CD4-positive, CD25-positive, alpha-beta regulatory T cell (primary cell): ENCODE measurements at regions not wholly inside any gene's neighbourhood (a gene's known extent, or its start where the extent isn't known, plus 50 kb on each side); places are given as distances from the start of the nearest gene placed in this dataset.

ENCODE experiments used
- ATAC-seq, 2 donors: fragments of 150-1000 bp; cut with Tn5 transposase; one replicate each; pipeline ENCODE4 v1.10.0; 2021; ENCODE audit warnings: low read depth in 2 of 2, moderate number of reproducible peaks in 2 of 2, moderate library complexity in 1 of 2
- DNase-seq, 3 donors: peaks; one replicate each; pipeline versions ENCODE4 v3.0.0 to v3.0.0-alpha.2; 2012 to 2022; ENCODE audit warnings: mixed read lengths in 1 of 3
- H3K27ac ChIP-seq: one replicate; pipeline ENCODE4 v1.7.0; 2013; ENCODE audit warnings: mild to moderate bottlenecking, low read length; ENCODE audit not compliant: insufficient read depth, poor library complexity, severe bottlenecking
- H3K27me3 ChIP-seq: one replicate; pipeline ENCODE4 v1.7.0; 2013; ENCODE audit warnings: low read length; ENCODE audit not compliant: control insufficient read depth, insufficient read depth
- H3K36me3 ChIP-seq: one replicate; pipeline ENCODE4 v1.7.0; 2013; ENCODE audit warnings: mild to moderate bottlenecking, low read length, moderate library complexity; ENCODE audit not compliant: control insufficient read depth, insufficient read depth
- H3K4me1 ChIP-seq: 2 replicates; pipeline ENCODE4 v1.7.0; 2013; ENCODE audit warnings: mild to moderate bottlenecking, low read length; ENCODE audit not compliant: insufficient read depth, control insufficient read depth, poor library complexity, severe bottlenecking
- H3K4me3 ChIP-seq: one replicate; pipeline ENCODE4 v1.7.0; 2013; ENCODE audit warnings: low read depth, mild to moderate bottlenecking, low read length, moderate library complexity
- H3K9me3 ChIP-seq, 2 experiments: 1 replicate in 1 of 2; 2 replicates in 1 of 2; pipeline ENCODE4 v1.7.0; 2013; ENCODE audit warnings: low read length in 2 of 2, mild to moderate bottlenecking in 1 of 2, moderate library complexity in 1 of 2; ENCODE audit not compliant: control insufficient read depth in 2 of 2
- H3K27ac Mint-ChIP-seq, 3 donors: one replicate each; pipeline ENCODE4 v1.8.0; 2020 to 2022; ENCODE audit warnings: mild to moderate bottlenecking in 3 of 3, mixed read lengths in 3 of 3, moderate library complexity in 2 of 3
- H3K27me3 Mint-ChIP-seq: one replicate; pipeline ENCODE4 v1.8.0; 2022; ENCODE audit warnings: mild to moderate bottlenecking, mixed read lengths
- H3K36me3 Mint-ChIP-seq: one replicate; pipeline ENCODE4 v1.8.0; 2020; ENCODE audit warnings: mixed read lengths
- H3K4me1 Mint-ChIP-seq, 4 donors: one replicate each; pipeline ENCODE4 v1.8.0; 2020 to 2022; ENCODE audit warnings: mixed read lengths in 4 of 4, mild to moderate bottlenecking in 1 of 4
- H3K4me3 Mint-ChIP-seq, 4 donors: one replicate each; pipeline ENCODE4 v1.8.0; 2020 to 2022; ENCODE audit warnings: mild to moderate bottlenecking in 4 of 4, mixed read lengths in 4 of 4, moderate library complexity in 3 of 4
- H3K9me3 Mint-ChIP-seq, 7 donors: one replicate each; pipeline ENCODE4 v1.8.0; 2020 to 2022; ENCODE audit warnings: mixed read lengths in 7 of 7, mild to moderate bottlenecking in 3 of 7, moderate library complexity in 2 of 7

DNA sequence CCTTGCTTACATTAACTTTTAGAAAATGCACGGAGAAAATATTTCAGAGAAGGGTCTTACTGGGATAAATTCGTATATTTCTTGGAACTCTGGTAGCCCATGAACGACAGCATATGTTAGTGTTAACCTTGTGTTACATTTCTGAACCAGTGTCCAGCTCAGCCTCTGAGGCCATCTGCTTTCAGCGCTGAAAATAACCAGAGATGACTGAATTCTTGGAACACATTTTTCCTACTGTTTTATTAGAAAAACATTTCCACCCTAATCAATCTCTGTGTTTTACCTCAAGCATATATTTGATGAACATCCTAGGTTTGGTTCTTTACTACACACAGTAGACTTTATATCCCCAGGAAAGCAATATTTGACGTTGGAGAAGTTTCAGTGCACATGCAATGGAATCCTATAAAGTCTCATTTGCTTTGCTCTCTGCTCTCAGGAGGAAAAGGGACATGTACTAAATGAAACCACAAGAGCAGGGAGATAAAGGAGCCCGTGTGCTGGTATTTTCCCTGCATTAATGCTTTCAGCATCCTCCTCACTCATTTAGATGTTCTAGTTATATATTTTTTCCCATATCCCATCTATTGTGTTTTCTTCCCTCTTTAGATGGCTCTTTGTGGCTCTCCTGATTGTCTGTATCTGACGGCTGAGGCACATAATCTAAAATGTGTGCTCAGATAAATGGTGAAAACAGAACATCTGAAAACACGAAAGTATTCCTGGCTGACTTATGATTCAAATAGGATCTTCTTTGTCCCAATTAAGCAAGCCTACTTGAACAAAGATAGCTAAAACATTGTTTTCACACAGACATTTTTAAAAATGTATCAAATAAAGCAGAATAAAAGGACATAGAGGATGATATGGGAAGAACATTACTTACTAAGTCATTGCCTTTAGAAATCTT lies 151.7 kb upstream of the KCNMB2 start:
- Histone ChIP-seq H3K27me3 (no peaks in the 10 kb centered on the region), H3K4me3 (no peak overlapping the region), H3K4me1 (no peaks in the 10 kb centered on the region), H3K9me3 (no peaks in the 10 kb centered on the region), H3K27ac (no peak overlapping the region), H3K36me3 (no peaks in the 10 kb centered on the region)
- no peak overlapping the region for H3K27ac Mint-ChIP-seq
- H3K9me3 Mint-ChIP-seq, result no peaks in the 10 kb centered on the region
- H3K4me3 Mint-ChIP-seq, result no peak overlapping the region
- peaks cover 4% of the 10 kb centered on the region for H3K27me3 Mint-ChIP-seq
- H3K36me3 Mint-ChIP-seq, result no peaks in the 10 kb centered on the region
- DNase-seq (no peak), ATAC-seq (no peak)
- H3K4me1 Mint-ChIP-seq, result no peaks in the 10 kb centered on the region

DNA sequence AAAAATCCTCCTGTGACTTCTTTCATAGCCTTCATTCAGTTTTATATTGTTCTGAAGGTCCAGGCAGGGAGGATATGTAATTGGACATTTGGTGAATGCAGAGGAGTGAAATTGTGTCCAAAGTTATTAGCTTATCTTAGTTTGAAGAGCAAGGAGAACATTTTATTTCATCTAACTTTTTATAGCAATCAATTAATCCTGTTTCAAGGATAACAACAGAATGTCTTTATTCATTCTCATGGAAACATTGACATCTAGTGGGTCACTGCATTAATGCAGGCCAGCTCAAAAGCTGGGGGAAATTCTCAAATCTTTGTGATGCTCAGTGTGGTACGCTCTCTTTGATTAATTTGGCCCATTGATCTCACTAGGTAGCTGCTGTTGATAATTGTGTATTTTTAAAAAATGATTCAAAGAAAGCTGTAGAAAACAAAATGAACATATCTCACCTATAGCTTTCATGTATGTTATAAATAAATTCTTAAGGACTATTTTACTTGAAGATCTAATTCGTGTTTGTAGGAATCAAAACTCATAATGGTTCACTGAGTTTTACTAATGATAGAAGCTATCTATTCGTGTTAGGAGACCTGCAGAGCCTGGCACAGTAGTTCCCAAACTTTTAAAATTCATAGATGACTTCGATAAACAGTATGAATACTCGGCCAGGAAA lies 150.8 kb upstream of the KCNMB2 start:
- Histone ChIP-seq H3K4me3 (no peak overlapping the region), H3K9me3 (no peaks in the 10 kb centered on the region), H3K36me3 (no peaks in the 10 kb centered on the region), H3K27me3 (no peaks in the 10 kb centered on the region), H3K4me1 (no peaks in the 10 kb centered on the region), H3K27ac (no peak overlapping the region)
- Mint-ChIP-seq H3K27ac (no peak overlapping the region), H3K4me1 (no peaks in the 10 kb centered on the region), H3K9me3 (no peaks in the 10 kb centered on the region), H3K4me3 (no peak overlapping the region), H3K36me3 (no peaks in the 10 kb centered on the region), H3K27me3 (peaks cover 6% of the 10 kb centered on the region)
- ATAC-seq (peak in 1 of 2 donors; percentile 34), DNase-seq (peak in 2 of 3 donors; percentile 30 to 34)

DNA sequence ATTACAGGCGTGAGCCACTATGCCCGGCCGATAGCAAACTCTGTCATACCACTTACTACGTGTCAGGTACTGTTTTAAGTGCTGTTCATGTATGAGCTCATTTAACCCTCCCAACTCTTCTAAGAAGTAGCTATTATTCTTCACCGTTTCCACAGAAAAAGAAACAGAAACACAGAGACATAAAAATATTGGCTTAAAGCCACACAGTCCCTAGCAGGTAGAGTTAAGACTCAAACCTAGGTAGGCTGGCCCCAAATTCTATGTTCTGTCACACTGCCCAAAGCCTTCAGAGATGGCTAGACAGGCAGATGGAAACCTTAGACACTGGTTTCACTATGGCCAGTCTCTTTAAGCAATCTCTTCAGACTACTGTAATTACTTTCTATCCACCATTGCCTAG lies 149.8 kb upstream of the KCNMB2 start:
- no peak for ATAC-seq
- Histone ChIP-seq H3K4me3 (no peak overlapping the region), H3K27ac (no peak overlapping the region), H3K9me3 (no peaks in the 10 kb centered on the region), H3K36me3 (no peaks in the 10 kb centered on the region), H3K27me3 (no peaks in the 10 kb centered on the region), H3K4me1 (no peaks in the 10 kb centered on the region)
- DNase-seq, result peak in 1 of 3 donors; percentile 51
- H3K36me3 Mint-ChIP-seq, result no peaks in the 10 kb centered on the region
- no peak overlapping the region for H3K27ac Mint-ChIP-seq
- no peaks in the 10 kb centered on the region for H3K4me1 Mint-ChIP-seq
- no peak overlapping the region for H3K4me3 Mint-ChIP-seq
- no peaks in the 10 kb centered on the region for H3K9me3 Mint-ChIP-seq
- peaks cover 6% of the 10 kb centered on the region for H3K27me3 Mint-ChIP-seq

DNA sequence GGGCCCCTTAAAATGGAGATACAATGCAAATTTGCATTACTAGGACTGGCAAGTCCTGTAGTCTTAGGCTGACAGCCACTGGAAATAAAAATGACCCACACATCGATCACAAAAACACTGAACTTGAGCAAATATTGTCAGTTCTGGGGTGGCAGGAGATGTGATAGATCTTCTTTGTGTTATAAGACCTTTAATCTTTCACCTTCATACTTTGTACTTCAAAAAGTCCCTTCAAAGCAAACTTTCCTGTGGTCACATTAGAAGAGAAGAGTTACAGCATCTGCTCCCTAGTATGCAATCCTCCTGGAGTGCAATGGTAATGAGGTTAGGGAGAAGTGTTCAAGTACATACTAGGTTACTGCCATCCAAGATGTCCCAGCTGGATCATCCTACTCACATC lies 149.4 kb upstream of the KCNMB2 start:
- Histone ChIP-seq H3K27ac (no peak overlapping the region), H3K9me3 (no peaks in the 10 kb centered on the region), H3K27me3 (no peaks in the 10 kb centered on the region), H3K4me1 (no peaks in the 10 kb centered on the region), H3K36me3 (no peaks in the 10 kb centered on the region), H3K4me3 (no peak overlapping the region)
- H3K4me3 Mint-ChIP-seq, result no peak overlapping the region
- no peaks in the 10 kb centered on the region for H3K4me1 Mint-ChIP-seq
- H3K27ac Mint-ChIP-seq, result no peak overlapping the region
- no peak for DNase-seq
- H3K27me3 Mint-ChIP-seq, result peaks cover 6% of the 10 kb centered on the region
- no peaks in the 10 kb centered on the region for H3K9me3 Mint-ChIP-seq
- no peaks in the 10 kb centered on the region for H3K36me3 Mint-ChIP-seq
- ATAC-seq, result no peak

DNA sequence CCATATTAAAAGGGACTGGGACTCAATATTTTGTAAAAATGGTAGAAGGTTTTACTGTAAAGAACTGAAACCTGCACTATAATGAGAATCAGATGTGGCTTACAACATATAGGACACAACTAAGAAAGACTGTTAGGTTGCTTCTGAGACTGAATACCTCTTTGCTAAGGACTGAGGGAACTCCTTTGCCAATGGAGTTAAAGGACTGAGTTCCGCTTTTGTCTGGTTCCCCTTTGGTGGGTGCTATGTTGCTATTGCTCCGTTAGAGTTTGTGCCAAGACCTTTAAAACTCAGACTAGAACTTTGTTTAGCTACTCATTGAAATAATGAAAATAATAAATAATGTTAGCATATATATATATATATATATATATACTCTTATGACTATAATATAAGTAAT lies 147.8 kb upstream of the KCNMB2 start:
- Mint-ChIP-seq H3K4me1 (no peaks in the 10 kb centered on the region), H3K36me3 (no peaks in the 10 kb centered on the region), H3K27me3 (peaks cover 6% of the 10 kb centered on the region), H3K27ac (no peak overlapping the region), H3K9me3 (no peaks in the 10 kb centered on the region), H3K4me3 (no peak overlapping the region)
- H3K27ac ChIP-seq, result no peak overlapping the region
- ATAC-seq, result no peak
- H3K4me3 ChIP-seq, result no peak overlapping the region
- H3K27me3 ChIP-seq, result no peaks in the 10 kb centered on the region
- DNase-seq, result no peak
- H3K36me3 ChIP-seq, result no peaks in the 10 kb centered on the region
- no peaks in the 10 kb centered on the region for H3K4me1 ChIP-seq
- H3K9me3 ChIP-seq, result no peaks in the 10 kb centered on the region

DNA sequence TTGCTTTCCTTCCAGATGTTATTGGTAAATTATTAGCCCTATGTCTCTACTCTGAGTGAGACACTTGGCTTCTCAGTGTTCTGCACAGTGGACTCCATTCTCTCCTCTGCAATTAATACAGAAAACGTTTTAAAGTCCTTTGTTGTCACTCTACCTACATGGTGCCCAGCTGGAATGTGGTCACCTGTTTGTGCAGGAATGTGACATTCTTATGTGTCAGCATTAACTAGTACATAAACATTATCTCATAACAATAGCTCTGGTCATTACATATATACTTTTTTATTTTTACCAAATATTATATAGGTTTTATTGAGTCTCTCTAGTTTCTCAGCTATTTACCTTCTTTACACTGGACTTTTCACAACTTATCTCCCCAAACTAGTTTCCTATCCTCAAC lies 147.0 kb upstream of the KCNMB2 start:
- H3K4me1 ChIP-seq, result no peaks in the 10 kb centered on the region
- H3K36me3 ChIP-seq, result no peaks in the 10 kb centered on the region
- no peak for DNase-seq
- Mint-ChIP-seq H3K4me3 (no peak overlapping the region), H3K27ac (no peak overlapping the region), H3K36me3 (no peaks in the 10 kb centered on the region), H3K27me3 (peaks cover 6% of the 10 kb centered on the region), H3K9me3 (no peaks in the 10 kb centered on the region), H3K4me1 (no peaks in the 10 kb centered on the region)
- H3K4me3 ChIP-seq, result no peak overlapping the region
- H3K27me3 ChIP-seq, result no peaks in the 10 kb centered on the region
- H3K9me3 ChIP-seq, result no peaks in the 10 kb centered on the region
- no peak for ATAC-seq
- H3K27ac ChIP-seq, result no peak overlapping the region

DNA sequence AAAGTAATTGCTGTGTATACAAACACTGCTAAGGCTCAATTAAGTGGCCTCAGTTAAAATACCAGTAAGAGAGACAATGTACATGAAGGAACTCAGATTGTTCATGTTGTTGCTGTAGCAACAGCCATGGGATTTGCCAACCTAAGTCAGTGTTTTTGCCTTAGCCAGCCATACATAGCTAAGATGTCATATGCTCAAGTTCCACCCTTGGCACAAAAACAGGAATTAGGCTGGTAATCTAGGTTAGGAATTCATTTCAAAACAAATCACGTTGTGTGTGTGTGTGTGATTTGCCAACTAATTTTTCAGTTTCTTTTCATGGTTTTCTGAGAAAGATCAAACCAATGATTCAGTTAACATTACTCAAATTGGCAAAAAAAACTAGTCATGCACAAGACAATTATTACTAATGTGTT lies 143.7 kb upstream of the KCNMB2 start:
- peak in 1 of 3 donors; percentile 4 for DNase-seq
- Mint-ChIP-seq H3K4me1 (no peaks in the 10 kb centered on the region), H3K4me3 (no peak overlapping the region), H3K27me3 (peaks cover 6% of the 10 kb centered on the region), H3K9me3 (no peaks in the 10 kb centered on the region), H3K27ac (no peak overlapping the region), H3K36me3 (no peaks in the 10 kb centered on the region)
- Histone ChIP-seq H3K9me3 (no peaks in the 10 kb centered on the region), H3K27ac (no peak overlapping the region), H3K36me3 (no peaks in the 10 kb centered on the region), H3K4me1 (no peaks in the 10 kb centered on the region), H3K27me3 (no peaks in the 10 kb centered on the region), H3K4me3 (no peak overlapping the region)
- no peak for ATAC-seq

DNA sequence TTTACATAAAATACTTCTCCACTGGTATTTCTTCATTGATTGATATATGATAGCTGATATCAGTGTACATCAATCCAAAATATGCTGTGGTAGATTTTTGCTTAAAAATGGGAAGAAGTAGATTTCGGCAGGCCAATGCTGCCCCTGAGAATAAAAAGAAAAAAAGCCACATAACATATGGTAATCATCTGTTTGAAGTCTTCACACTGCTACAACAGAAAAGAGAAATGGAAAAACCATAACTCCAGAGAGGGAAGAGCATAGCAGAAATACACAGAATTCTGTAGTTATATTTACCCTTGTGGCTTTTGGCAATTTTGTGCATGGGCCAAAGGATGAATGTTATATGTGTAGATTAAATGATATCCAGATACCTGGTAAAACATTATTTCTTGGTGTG lies 143.1 kb upstream of the KCNMB2 start:
- DNase-seq (no peak), ATAC-seq (no peak)
- Mint-ChIP-seq H3K9me3 (no peaks in the 10 kb centered on the region), H3K27me3 (peaks cover 6% of the 10 kb centered on the region), H3K36me3 (no peaks in the 10 kb centered on the region), H3K27ac (no peak overlapping the region), H3K4me3 (no peak overlapping the region), H3K4me1 (no peaks in the 10 kb centered on the region)
- no peaks in the 10 kb centered on the region for H3K9me3 ChIP-seq
- H3K4me1 ChIP-seq, result no peaks in the 10 kb centered on the region
- no peaks in the 10 kb centered on the region for H3K36me3 ChIP-seq
- H3K27ac ChIP-seq, result no peak overlapping the region
- H3K4me3 ChIP-seq, result no peak overlapping the region
- no peaks in the 10 kb centered on the region for H3K27me3 ChIP-seq
